HCT116 (cell line): ENCODE measurements at regions not wholly inside any gene's neighbourhood (a gene's known extent, or its start where the extent isn't known, plus 50 kb on each side); places are given as distances from the start of the nearest gene placed in this dataset.

Experiments used
- ATAC-seq: fragments of 200-7000 bp; cut with Tn5 transposase; 2 replicates; pipeline ENCODE4 v1.9.1; 2020; ENCODE audit warnings: mild to moderate bottlenecking, moderate library complexity
- BruUV-seq: library from RNA; stranded (reverse); fragments of 400-500 nt; replicated peaks from 2 replicates; lab custom pipeline; 2021; lab: Mats Ljungman, UMichigan
- CTCF ChIA-PET: fragments of 300-600 bp; sonication (Branson Sonifier 250); formaldehyde crosslinking; loops from one replicate; lab custom pipeline; 2021; ENCODE audit warnings: antibody characterized with exemption; lab: Charles Lee
- POLR2A ChIA-PET: fragments of 300-600, 350-600 bp; sonication (Branson Sonifier 250); formaldehyde crosslinking; loops from one replicate; lab custom pipeline; 2021; ENCODE audit warnings: antibody characterized with exemption; lab: Charles Lee
- RAD21 ChIA-PET, 2 experiments: fragments of 300-600 bp; sonication (Branson Sonifier 250); formaldehyde crosslinking; loops; one replicate each; lab custom pipeline; 2023; ENCODE audit warnings: low total read pairs in 2 of 2; ENCODE audit not compliant: uncharacterized antibody in 2 of 2, unreplicated experiment in 2 of 2, low non-redundant PET in 1 of 2; lab: Charles Lee
- DNase-seq: peaks from one replicate; pipeline ENCODE4 v3.0.0-alpha.2; 2010; ENCODE audit warnings: low read depth, low spot score
- H2AFZ ChIP-seq: fragments of 200-600 bp; shearing (Covaris generic), sonication (generic); 2 replicates; pipeline ENCODE4 v1.6.1; 2017; ENCODE audit warnings: low read depth, mixed run types, mixed read lengths, antibody characterized with exemption, low read length; ENCODE audit not compliant: poor library complexity, severe bottlenecking
- H3K27ac ChIP-seq: 2 replicates; pipeline ENCODE4 v1.5.1; 2012; ENCODE audit warnings: low read depth, low read length
- H3K27me3 ChIP-seq: fragments of 200-600 bp; sonication (generic); 2 replicates; pipeline ENCODE4 v1.6.1; 2016; ENCODE audit warnings: mixed run types, low read length, mixed read lengths; ENCODE audit not compliant: insufficient read depth
- H3K36me3 ChIP-seq, 2 experiments: fragments of 200-500 bp in 1 of 2; fragments of 200-600 bp in 1 of 2; sonication (Bioruptor generic) in 1 of 2; sonication (generic) in 1 of 2; 2 replicates each; pipeline versions ENCODE4 v1.5.1 to v1.6.1; 2014 to 2016; ENCODE audit warnings: low read length in 2 of 2, inconsistent platforms in 1 of 2, mixed read lengths in 1 of 2, mixed run types in 1 of 2; ENCODE audit not compliant: insufficient read depth in 2 of 2, control insufficient read depth in 1 of 2
- H3K4me1 ChIP-seq, 2 experiments: fragments of 200-600 bp in 1 of 2; sonication (generic) in 1 of 2; 2 replicates each; pipeline versions ENCODE4 v1.5.1 to v1.6.1; 2012 to 2017; ENCODE audit warnings: low read length in 2 of 2, inconsistent platforms in 1 of 2, mild to moderate bottlenecking in 1 of 2, mixed read lengths in 1 of 2, mixed run types in 1 of 2, moderate library complexity in 1 of 2; ENCODE audit not compliant: insufficient read depth in 2 of 2, control insufficient read depth in 1 of 2
- H3K4me2 ChIP-seq: fragments of 200-600 bp; sonication (generic); 2 replicates; pipeline ENCODE4 v1.6.1; 2017; ENCODE audit warnings: mixed run types, low read length, mixed read lengths
- H3K4me3 ChIP-seq, 2 experiments: fragments of 200-600 bp in 1 of 2; sonication (generic) in 1 of 2; replicated peaks in 1 of 2; 2 replicates each; pipeline ENCODE4 v1.5.1; 2011 to 2016; ENCODE audit warnings: low read length in 2 of 2, control low read depth in 1 of 2, low read depth in 1 of 2, mild to moderate bottlenecking in 1 of 2, mixed read lengths in 1 of 2, mixed run types in 1 of 2
- H3K79me2 ChIP-seq: fragments of 200-600 bp; sonication (generic); 2 replicates; pipeline ENCODE4 v1.6.1; 2017; ENCODE audit warnings: mild to moderate bottlenecking, mixed run types, low read length, moderate library complexity, mixed read lengths; ENCODE audit not compliant: insufficient read depth
- H3K9ac ChIP-seq: fragments of 200-600 bp; sonication (generic); 2 replicates; pipeline ENCODE4 v1.6.1; 2016; ENCODE audit warnings: low read length, mixed read lengths
- H3K9me2 ChIP-seq: fragments of 200-600 bp; sonication (generic), shearing (Covaris generic); 2 replicates; pipeline ENCODE4 v1.6.1; 2017; ENCODE audit warnings: mixed run types, mild to moderate bottlenecking, moderate library complexity; ENCODE audit not compliant: insufficient read depth
- H3K9me3 ChIP-seq, 2 experiments: fragments of 200-500 bp in 1 of 2; fragments of 200-600 bp in 1 of 2; sonication (Bioruptor generic) in 1 of 2; sonication (generic) in 1 of 2; 2 replicates each; pipeline ENCODE4 v1.6.1; 2014 to 2017; ENCODE audit warnings: low read length in 2 of 2, mixed read lengths in 2 of 2, inconsistent platforms in 1 of 2, low read depth in 1 of 2, mild to moderate bottlenecking in 1 of 2, mixed run types in 1 of 2, moderate library complexity in 1 of 2; ENCODE audit not compliant: control insufficient read depth in 1 of 2, insufficient read depth in 1 of 2
- H4K20me1 ChIP-seq: fragments of 200-600 bp; sonication (generic), shearing (Covaris generic); 2 replicates; pipeline ENCODE4 v1.6.1; 2017; ENCODE audit warnings: mixed run types, mild to moderate bottlenecking, moderate library complexity; ENCODE audit not compliant: insufficient read depth
- CBX3 ChIP-seq: IDR thresholded peaks from 2 replicates; pipeline ENCODE4 v1.6.1; 2012; ENCODE audit warnings: low read depth
- CEBPB ChIP-seq: IDR thresholded peaks from 2 replicates; pipeline ENCODE4 v1.6.1; 2012; ENCODE audit warnings: low read depth
- EZH2 ChIP-seq: fragments of 200-600 bp; sonication (generic); IDR thresholded peaks from 2 replicates; pipeline ENCODE4 v1.6.1; 2017; ENCODE audit warnings: antibody characterized with exemption, mixed run types
- EZH2phosphoT487 ChIP-seq: fragments of 200-600 bp; IDR thresholded peaks from 2 replicates; pipeline ENCODE4 v1.6.1; 2018; ENCODE audit warnings: antibody characterized with exemption, borderline replicate concordance
- JUND ChIP-seq: IDR thresholded peaks from 2 replicates; pipeline ENCODE4 v1.6.1; 2012
- POLR2A ChIP-seq: IDR thresholded peaks from 2 replicates; pipeline ENCODE4 v1.7.0; 2011; ENCODE audit warnings: borderline replicate concordance; ENCODE audit not compliant: insufficient read depth, insufficient read length; ENCODE audit errors: extremely low read depth
- POLR2AphosphoS5 ChIP-seq: IDR thresholded peaks from 2 replicates; pipeline ENCODE4 v1.6.1; 2011; ENCODE audit warnings: mild to moderate bottlenecking, low read depth, low read length, moderate library complexity
- SP1 ChIP-seq: IDR thresholded peaks from 2 replicates; pipeline ENCODE4 v1.6.1; 2012; ENCODE audit warnings: low read depth
- TCF7L2 ChIP-seq: IDR thresholded peaks from 2 replicates; pipeline ENCODE4 v1.7.0; 2011; ENCODE audit warnings: borderline replicate concordance, inconsistent platforms; ENCODE audit not compliant: insufficient read depth, insufficient read length; ENCODE audit errors: extremely low read depth
- YY1 ChIP-seq: IDR thresholded peaks from 2 replicates; pipeline ENCODE4 v1.6.1; 2011; ENCODE audit warnings: low read length, low read depth, moderate library complexity, mild to moderate bottlenecking; ENCODE audit not compliant: insufficient replicate concordance; ENCODE audit errors: extremely low read depth
- ZBTB33 ChIP-seq: IDR thresholded peaks from 2 replicates; pipeline ENCODE4 v1.6.1; 2011; ENCODE audit warnings: mild to moderate bottlenecking, low read length, moderate library complexity; ENCODE audit not compliant: insufficient replicate concordance; ENCODE audit errors: extremely low read depth
- ZFX ChIP-seq: fragments of 450-650 bp; IDR thresholded peaks from 2 replicates; pipeline ENCODE4 v1.6.1; 2017
- intact Hi-C: fragments of 100-400 bp; cut with micrococcal nuclease; formaldehyde crosslinking; loops from 2 replicates; pipeline ENCODE4 v1.10.0; 2022

- POLR2A ChIA-PET = no interaction called here
- Histone ChIP-seq H3K27ac (no peak overlapping the region), H4K20me1 (no peaks in the 10 kb centered on the region), H3K9me2 (no peaks in the 10 kb centered on the region), H3K4me3 (no peak overlapping the region), H3K4me2 (no peak overlapping the region), H3K9ac (no peak overlapping the region), H3K36me3 (no peaks in the 10 kb centered on the region), H3K79me2 (no peaks in the 10 kb centered on the region), H2AFZ (no peak overlapping the region), H3K27me3 (no peaks in the 10 kb centered on the region), H3K4me1 (no peaks in the 10 kb centered on the region), H3K9me3 (no peaks in the 10 kb centered on the region)
- TF ChIP-seq EZH2 (no peak), ZFX (no peak), SP1 (no peak), EZH2phosphoT487 (no peak), CBX3 (no peak), POLR2AphosphoS5 (no peak), CEBPB (no peak), JUND (no peak), YY1 (no peak), TCF7L2 (no peak), POLR2A (no peak), ZBTB33 (no peak)
- BruUV-seq = no TSS peak
- DNase-seq = no peak
- CTCF ChIA-PET = no interaction called here
- ATAC-seq = no peak
- intact Hi-C loops = no loop called here
- RAD21 ChIA-PET = no interaction called here
Measured at GRCh38 chr4:148834804-148835631, 392.8 kb upstream of the NR3C2 start.
